Pulmonary artery endothelial cell (primary cell): ENCODE measurements at regions not wholly inside any gene's neighbourhood (a gene's known extent, or its start where the extent isn't known, plus 50 kb on each side); places are given as distances from the start of the nearest gene placed in this dataset.

ENCODE experiments used
- DNase-seq: peaks from one replicate; pipeline ENCODE4 v3.0.0-alpha.2; 2011; ENCODE audit warnings: low read depth, low spot score

- no peak for DNase-seq
Measured at GRCh38 chr6:120254651-120255050, 905.1 kb upstream of the MAN1A1 start.

GRCh38 chr6:120248451-120248850, 898.9 kb upstream of the MAN1A1 start:
- DNase-seq = no peak

- DNase-seq = no peak
Measured at GRCh38 chr6:120237221-120237620, 887.7 kb upstream of the MAN1A1 start.

- DNase-seq = no peak
Measured at GRCh38 chr6:120230008-120230407, 880.4 kb upstream of the MAN1A1 start.

GRCh38 chr6:120228297-120228696, 878.7 kb upstream of the MAN1A1 start:
- no peak for DNase-seq

GRCh38 chr6:120219339-120219738, 869.8 kb upstream of the MAN1A1 start:
- no peak for DNase-seq

GRCh38 chr6:120214088-120214499, 864.5 kb upstream of the MAN1A1 start:
- DNase-seq = no peak

- no peak for DNase-seq
Measured at GRCh38 chr6:120211955-120212792, 862.6 kb upstream of the MAN1A1 start.

- no peak for DNase-seq
Measured at GRCh38 chr6:120202878-120203277, 853.3 kb upstream of the MAN1A1 start.

GRCh38 chr6:120200853-120201252, 851.3 kb upstream of the MAN1A1 start:
- no peak for DNase-seq

GRCh38 chr6:120198033-120198432, 848.5 kb upstream of the MAN1A1 start:
- no peak for DNase-seq

GRCh38 chr6:120186080-120186479, 836.5 kb upstream of the MAN1A1 start:
- DNase-seq = no peak

- no peak for DNase-seq
Measured at GRCh38 chr6:120173250-120173649, 823.7 kb upstream of the MAN1A1 start.

- DNase-seq = no peak
Measured at GRCh38 chr6:120164531-120164930, 815.0 kb upstream of the MAN1A1 start.

GRCh38 chr6:120157873-120158272, 808.3 kb upstream of the MAN1A1 start:
- DNase-seq = no peak

- DNase-seq = no peak
Measured at GRCh38 chr6:120147071-120147871, 797.7 kb upstream of the MAN1A1 start.

GRCh38 chr6:120141601-120142000, 792.0 kb upstream of the MAN1A1 start:
- no peak for DNase-seq

GRCh38 chr6:120137492-120137891, 787.9 kb upstream of the MAN1A1 start:
- no peak for DNase-seq

GRCh38 chr6:120129228-120129627, 779.7 kb upstream of the MAN1A1 start:
- DNase-seq = no peak

GRCh38 chr6:120122401-120122800, 772.8 kb upstream of the MAN1A1 start:
- DNase-seq = no peak

GRCh38 chr6:120116343-120116742, 766.8 kb upstream of the MAN1A1 start:
- no peak for DNase-seq

GRCh38 chr6:120112980-120113379, 763.4 kb upstream of the MAN1A1 start:
- no peak for DNase-seq

- no peak for DNase-seq
Measured at GRCh38 chr6:120111001-120111400, 761.4 kb upstream of the MAN1A1 start.
